Caco-2 (cell line): ENCODE measurements at regions not wholly inside any gene's neighbourhood (a gene's known extent, or its start where the extent isn't known, plus 50 kb on each side); places are given as distances from the start of the nearest gene placed in this dataset.

Source experiments
- BruUV-seq: library from RNA; stranded (reverse); fragments of 400-500 nt; replicated peaks from 2 replicates; lab custom pipeline; 2021; lab: Mats Ljungman, UMichigan
- CTCF ChIA-PET: fragments of 300-600 bp; sonication (Branson Sonifier 250); formaldehyde crosslinking; loops from one replicate; lab custom pipeline; 2022; ENCODE audit warnings: antibody characterized with exemption; lab: Charles Lee
- POLR2A ChIA-PET: fragments of 300-600 bp; sonication (Branson Sonifier 250); formaldehyde crosslinking; loops from one replicate; lab custom pipeline; 2022; ENCODE audit warnings: antibody characterized with exemption; lab: Charles Lee
- DNase-seq, 2 experiments: peaks; one replicate each; pipeline versions ENCODE4 v3.0.0 to v3.0.0-alpha.2; 2020 to 2022
- H3K27me3 ChIP-seq: replicated peaks from 2 replicates; pipeline ENCODE4 v1.6.0; 2011; ENCODE audit warnings: low read length; ENCODE audit not compliant: control insufficient read depth, insufficient read depth
- H3K36me3 ChIP-seq: 2 replicates; pipeline ENCODE4 v1.5.1; 2011; ENCODE audit warnings: low read length; ENCODE audit not compliant: control insufficient read depth, insufficient read depth
- H3K4me1 ChIP-seq: fragments of 250-450 bp; sonication (Bioruptor Pico); 2 replicates; pipeline ENCODE4 v1.5.1; 2020; ENCODE audit warnings: mild to moderate bottlenecking
- H3K4me3 ChIP-seq: 2 replicates; pipeline ENCODE4 v1.5.1; 2011; ENCODE audit warnings: low read depth, mild to moderate bottlenecking, control low read depth, low read length
- H3K9me3 ChIP-seq: fragments of 250-450 bp; sonication (Bioruptor Pico); 2 replicates; pipeline ENCODE4 v1.5.1; 2020; ENCODE audit warnings: mild to moderate bottlenecking, moderate library complexity
- H3K27ac Mint-ChIP-seq: one replicate; pipeline ENCODE4 v1.8.0; 2022; ENCODE audit warnings: mixed read lengths; ENCODE audit not compliant: unreplicated experiment
- H3K27me3 Mint-ChIP-seq: one replicate; pipeline ENCODE4 v1.8.0; 2022; ENCODE audit warnings: mixed read lengths; ENCODE audit not compliant: insufficient read depth, unreplicated experiment
- H3K36me3 Mint-ChIP-seq: one replicate; pipeline ENCODE4 v1.8.0; 2022; ENCODE audit warnings: mild to moderate bottlenecking, mixed read lengths; ENCODE audit not compliant: insufficient read depth, unreplicated experiment
- H3K4me1 Mint-ChIP-seq: one replicate; pipeline ENCODE4 v1.8.0; 2022; ENCODE audit warnings: low read depth, mixed read lengths; ENCODE audit not compliant: unreplicated experiment
- H3K4me3 Mint-ChIP-seq: one replicate; pipeline ENCODE4 v1.8.0; 2022; ENCODE audit warnings: mild to moderate bottlenecking, moderate library complexity, mixed read lengths; ENCODE audit not compliant: unreplicated experiment
- H3K9me3 Mint-ChIP-seq: one replicate; pipeline ENCODE4 v1.8.0; 2022; ENCODE audit warnings: mixed read lengths; ENCODE audit not compliant: unreplicated experiment
- intact Hi-C: fragments of 100-400 bp; cut with micrococcal nuclease; formaldehyde crosslinking; loops from one replicate; pipeline ENCODE4 v1.10.0; 2022; ENCODE audit not compliant: unreplicated experiment
- TF ChIP-seq, protein P1 (sequence below), 2 experiments: fragments of 200-600 bp in 1 of 2; IDR thresholded peaks; 1 replicate in 1 of 2; 2 replicates in 1 of 2; pipeline versions ENCODE4 v1.5.1 to v1.8.0; 2011 to 2022; ENCODE audit warnings: antibody characterized with exemption in 1 of 2, control low read depth in 1 of 2, inconsistent platforms in 1 of 2, low read depth in 1 of 2, low read length in 1 of 2, mild to moderate bottlenecking in 1 of 2, moderate library complexity in 1 of 2; ENCODE audit not compliant: insufficient read depth in 1 of 2, severe bottlenecking in 1 of 2, unreplicated experiment in 1 of 2

DNA sequence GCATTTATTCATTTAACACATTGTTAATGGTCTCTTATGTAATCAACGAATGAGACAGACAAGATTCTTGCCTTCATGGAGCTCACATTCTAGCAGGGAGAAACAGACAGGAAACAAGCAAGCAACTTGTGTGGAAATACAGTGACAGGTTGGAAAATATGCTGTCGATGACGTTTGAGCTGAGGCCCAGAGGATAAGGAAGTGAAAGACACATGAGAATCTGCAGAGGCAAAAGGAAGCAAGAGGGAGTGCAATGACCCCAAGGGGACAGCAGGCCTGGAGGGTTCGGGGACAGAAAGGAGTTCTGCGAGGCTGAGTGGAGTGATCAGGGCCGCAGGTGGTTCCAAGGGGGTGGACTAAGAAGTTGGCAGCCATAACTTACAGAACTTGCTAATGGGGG is 60.6 kb upstream of the AKT3 start:
- no peak overlapping the region for H3K4me3 ChIP-seq
- TF ChIP-seq, protein P1, sequence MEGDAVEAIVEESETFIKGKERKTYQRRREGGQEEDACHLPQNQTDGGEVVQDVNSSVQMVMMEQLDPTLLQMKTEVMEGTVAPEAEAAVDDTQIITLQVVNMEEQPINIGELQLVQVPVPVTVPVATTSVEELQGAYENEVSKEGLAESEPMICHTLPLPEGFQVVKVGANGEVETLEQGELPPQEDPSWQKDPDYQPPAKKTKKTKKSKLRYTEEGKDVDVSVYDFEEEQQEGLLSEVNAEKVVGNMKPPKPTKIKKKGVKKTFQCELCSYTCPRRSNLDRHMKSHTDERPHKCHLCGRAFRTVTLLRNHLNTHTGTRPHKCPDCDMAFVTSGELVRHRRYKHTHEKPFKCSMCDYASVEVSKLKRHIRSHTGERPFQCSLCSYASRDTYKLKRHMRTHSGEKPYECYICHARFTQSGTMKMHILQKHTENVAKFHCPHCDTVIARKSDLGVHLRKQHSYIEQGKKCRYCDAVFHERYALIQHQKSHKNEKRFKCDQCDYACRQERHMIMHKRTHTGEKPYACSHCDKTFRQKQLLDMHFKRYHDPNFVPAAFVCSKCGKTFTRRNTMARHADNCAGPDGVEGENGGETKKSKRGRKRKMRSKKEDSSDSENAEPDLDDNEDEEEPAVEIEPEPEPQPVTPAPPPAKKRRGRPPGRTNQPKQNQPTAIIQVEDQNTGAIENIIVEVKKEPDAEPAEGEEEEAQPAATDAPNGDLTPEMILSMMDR (IDR thresholded peaks at IDR 0.05; ENCODE audit: insufficient read depth in 1 of 2, low read depth in 1 of 2, low read length in 1 of 2, severe bottlenecking in 1 of 2, unreplicated experiment in 1 of 2) = no peak
- POLR2A ChIA-PET = no interaction called here
- DNase-seq = no peak
- no peaks in the 10 kb centered on the region for H3K9me3 ChIP-seq
- intact Hi-C loops = no loop called here
- no peaks in the 10 kb centered on the region for H3K36me3 Mint-ChIP-seq
- no peaks in the 10 kb centered on the region for H3K9me3 Mint-ChIP-seq
- no peaks in the 10 kb centered on the region for H3K36me3 ChIP-seq
- CTCF ChIA-PET = no interaction called here
- H3K4me1 Mint-ChIP-seq = no peaks in the 10 kb centered on the region
- no peaks in the 10 kb centered on the region for H3K27me3 ChIP-seq
- H3K27ac Mint-ChIP-seq = no peak overlapping the region
- BruUV-seq = no TSS peak
- H3K27me3 Mint-ChIP-seq = no peaks in the 10 kb centered on the region
- H3K4me1 ChIP-seq = no peaks in the 10 kb centered on the region
- H3K4me3 Mint-ChIP-seq = no peak overlapping the region

DNA sequence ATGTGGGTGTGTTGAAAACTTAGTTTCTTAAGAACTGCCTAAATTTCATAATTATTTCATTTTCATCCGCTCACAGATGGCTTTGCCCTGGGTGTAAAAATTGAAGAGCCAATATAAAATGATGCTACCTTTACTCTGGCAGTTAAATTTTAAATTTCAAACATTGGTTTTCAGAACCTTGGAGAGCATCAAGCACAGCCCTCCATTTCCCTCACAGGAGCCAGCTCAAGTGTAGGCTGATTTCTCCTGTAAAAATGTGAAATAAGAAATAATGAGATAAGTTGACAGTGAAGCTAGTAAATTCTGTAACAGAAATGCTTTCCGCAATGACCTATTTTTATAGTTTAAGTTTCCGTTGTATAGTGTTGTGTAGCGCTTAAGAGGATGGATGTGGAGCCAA is 53.9 kb upstream of the AKT3 start:
- no TSS peak for BruUV-seq
- no peak overlapping the region for H3K27ac Mint-ChIP-seq
- H3K9me3 ChIP-seq = no peaks in the 10 kb centered on the region
- TF ChIP-seq, protein P1 (IDR thresholded peaks at IDR 0.05; ENCODE audit: insufficient read depth in 1 of 2, low read depth in 1 of 2, low read length in 1 of 2, severe bottlenecking in 1 of 2, unreplicated experiment in 1 of 2) = no peak
- no peaks in the 10 kb centered on the region for H3K27me3 ChIP-seq
- H3K4me3 Mint-ChIP-seq = no peak overlapping the region
- no peaks in the 10 kb centered on the region for H3K36me3 ChIP-seq
- H3K9me3 Mint-ChIP-seq = no peaks in the 10 kb centered on the region
- intact Hi-C loops = loop anchor here (2.0 kb wide), 1 partner anchor 145 kb away; no protein-coding TSS in a partner anchor
- no peaks in the 10 kb centered on the region for H3K36me3 Mint-ChIP-seq
- no peaks in the 10 kb centered on the region for H3K27me3 Mint-ChIP-seq
- ChIA-PET POLR2A (interaction anchor here (1.1 kb wide), 1 partner anchor 78 kb away, joined by 3 read pairs; no protein-coding TSS in a partner anchor), CTCF (interaction anchor here (0.6 kb wide), 1 partner anchor 40 kb away, joined by 5 read pairs; no protein-coding TSS in a partner anchor)
- H3K4me1 Mint-ChIP-seq = peaks cover 19% of the 10 kb centered on the region
- peaks cover 23% of the 10 kb centered on the region for H3K4me1 ChIP-seq
- DNase-seq = peak in 1 of 2 experiments; percentile 24
- no peak overlapping the region for H3K4me3 ChIP-seq

DNA sequence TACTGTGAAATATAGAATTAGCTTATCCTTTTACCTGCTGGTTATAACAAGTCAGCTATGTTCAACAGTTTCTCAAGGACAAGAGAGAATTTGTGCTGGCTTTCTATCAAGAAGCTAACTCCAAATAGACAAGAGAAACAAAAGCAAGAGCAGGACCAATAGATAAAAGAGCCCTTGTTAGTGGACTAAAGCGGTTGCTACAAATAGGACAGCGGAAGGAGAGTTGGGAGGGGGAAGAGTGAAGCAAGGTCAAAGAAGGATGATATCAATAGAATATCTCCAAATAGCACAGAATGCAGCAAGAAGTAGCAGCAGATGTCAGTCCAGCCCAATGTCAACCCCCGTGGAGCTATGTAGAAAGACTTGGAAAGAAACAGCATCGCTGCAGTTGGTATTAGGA is 53.0 kb upstream of the AKT3 start:
- H3K27me3 ChIP-seq = no peaks in the 10 kb centered on the region
- Mint-ChIP-seq H3K27ac (no peak overlapping the region), H3K27me3 (no peaks in the 10 kb centered on the region), H3K4me3 (no peak overlapping the region), H3K36me3 (no peaks in the 10 kb centered on the region), H3K9me3 (peaks cover 4% of the 10 kb centered on the region), H3K4me1 (peaks cover 19% of the 10 kb centered on the region)
- no peaks in the 10 kb centered on the region for H3K9me3 ChIP-seq
- TF ChIP-seq, protein P1 (IDR thresholded peaks at IDR 0.05; ENCODE audit: insufficient read depth in 1 of 2, low read depth in 1 of 2, low read length in 1 of 2, severe bottlenecking in 1 of 2, unreplicated experiment in 1 of 2) = no peak
- peaks cover 23% of the 10 kb centered on the region for H3K4me1 ChIP-seq
- ChIA-PET POLR2A (interaction anchor here (1.1 kb wide), 1 partner anchor 79 kb away, joined by 3 read pairs; no protein-coding TSS in a partner anchor), CTCF (no interaction called here)
- intact Hi-C loops = loop anchor here (2.0 kb wide), 1 partner anchor 146 kb away; no protein-coding TSS in a partner anchor
- no TSS peak for BruUV-seq
- no peak overlapping the region for H3K4me3 ChIP-seq
- no peak for DNase-seq
- H3K36me3 ChIP-seq = no peaks in the 10 kb centered on the region
